Panc1 (cell line): ENCODE measurements at regions not wholly inside any gene's neighbourhood (a gene's known extent, or its start where the extent isn't known, plus 50 kb on each side); places are given as distances from the start of the nearest gene placed in this dataset.

Source experiments
- ATAC-seq: fragments of 200-7000 bp; cut with Tn5 transposase; 2 replicates; pipeline ENCODE4 v1.9.1; 2020; ENCODE audit warnings: mild to moderate bottlenecking, moderate library complexity
- BruUV-seq: library from RNA; stranded (reverse); fragments of 400-500 nt; replicated peaks from 2 replicates; lab custom pipeline; 2021; lab: Mats Ljungman, UMichigan
- CTCF ChIA-PET: fragments of 300-600 bp; sonication (Branson Sonifier 250); formaldehyde crosslinking; loops from one replicate; lab custom pipeline; 2022; ENCODE audit warnings: antibody characterized with exemption; lab: Charles Lee
- POLR2A ChIA-PET: fragments of 300-600 bp; sonication (Branson Sonifier 250); formaldehyde crosslinking; loops from one replicate; lab custom pipeline; 2022; ENCODE audit warnings: antibody characterized with exemption; lab: Charles Lee
- DNase-seq: peaks from one replicate; pipeline ENCODE4 v3.0.0-alpha.2; 2010; ENCODE audit warnings: low read depth, low spot score
- H3K27ac ChIP-seq: 2 replicates; pipeline ENCODE4 v1.5.1; 2011; ENCODE audit warnings: mild to moderate bottlenecking, low read length, inconsistent platforms
- H3K27me3 ChIP-seq: fragments of 200-500 bp; sonication (Bioruptor generic); 2 replicates; pipeline ENCODE4 v1.6.0; 2014; ENCODE audit warnings: low read length, inconsistent platforms; ENCODE audit not compliant: control insufficient read depth, insufficient read depth
- H3K36me3 ChIP-seq: fragments of 200-500 bp; sonication (Bioruptor generic); 2 replicates; pipeline ENCODE4 v1.5.1; 2014; ENCODE audit warnings: inconsistent platforms, mild to moderate bottlenecking, low read length, moderate library complexity; ENCODE audit not compliant: control insufficient read depth, insufficient read depth
- H3K4me1 ChIP-seq: 2 replicates; pipeline ENCODE4 v1.5.1; 2011; ENCODE audit warnings: inconsistent platforms, mild to moderate bottlenecking, low read length, moderate library complexity; ENCODE audit not compliant: control insufficient read depth, insufficient read depth
- H3K4me3 ChIP-seq, 2 experiments: 2 replicates each; pipeline ENCODE4 v1.5.1; 2011 to 2012; ENCODE audit warnings: low read depth in 2 of 2, low read length in 2 of 2, mild to moderate bottlenecking in 2 of 2, inconsistent platforms in 1 of 2, moderate library complexity in 1 of 2
- H3K9me3 ChIP-seq: fragments of 200-500 bp; sonication (Bioruptor generic); 2 replicates; pipeline ENCODE4 v1.5.1; 2014; ENCODE audit warnings: low read depth, mild to moderate bottlenecking, inconsistent platforms, low read length, moderate library complexity; ENCODE audit not compliant: control insufficient read depth, insufficient read depth
- POLR2AphosphoS5 ChIP-seq: IDR thresholded peaks from 2 replicates; pipeline ENCODE4 v1.6.1; 2012; ENCODE audit warnings: mild to moderate bottlenecking, low read depth, low read length, moderate library complexity
- SIN3A ChIP-seq: IDR thresholded peaks from 2 replicates; pipeline ENCODE4 v1.6.1; 2012; ENCODE audit warnings: low read depth, mild to moderate bottlenecking, low read length, moderate library complexity, borderline replicate concordance; ENCODE audit not compliant: insufficient read depth
- TCF7L2 ChIP-seq: IDR thresholded peaks from 2 replicates; pipeline ENCODE4 v1.6.1; 2011; ENCODE audit warnings: mild to moderate bottlenecking, low read depth, low read length, inconsistent platforms
- in situ Hi-C: cut with HindIII; loops from 2 replicates; pipeline ENCODE4 v1.10.0; 2016; ENCODE audit warnings: low sequenced_read_pairs, low pct_unique_long_range_greater_than_20kb
- intact Hi-C: fragments of 100-400 bp; cut with micrococcal nuclease; formaldehyde crosslinking; loops from one replicate; pipeline ENCODE4 v1.10.0; 2022; ENCODE audit not compliant: unreplicated experiment
- TF ChIP-seq, protein P1 (sequence below): fragments of 450-650 bp; IDR thresholded peaks from 2 replicates; pipeline ENCODE4 v1.5.1; 2017; ENCODE audit warnings: mild to moderate bottlenecking
- TF ChIP-seq, protein P2 (sequence below), 2 experiments: IDR thresholded peaks; 2 replicates each; pipeline ENCODE4 v1.6.1; 2011 to 2012; ENCODE audit warnings: low read depth in 2 of 2, control low read depth in 1 of 2, low read length in 1 of 2, mild to moderate bottlenecking in 1 of 2, moderate library complexity in 1 of 2; ENCODE audit not compliant: insufficient read depth in 1 of 2

DNA sequence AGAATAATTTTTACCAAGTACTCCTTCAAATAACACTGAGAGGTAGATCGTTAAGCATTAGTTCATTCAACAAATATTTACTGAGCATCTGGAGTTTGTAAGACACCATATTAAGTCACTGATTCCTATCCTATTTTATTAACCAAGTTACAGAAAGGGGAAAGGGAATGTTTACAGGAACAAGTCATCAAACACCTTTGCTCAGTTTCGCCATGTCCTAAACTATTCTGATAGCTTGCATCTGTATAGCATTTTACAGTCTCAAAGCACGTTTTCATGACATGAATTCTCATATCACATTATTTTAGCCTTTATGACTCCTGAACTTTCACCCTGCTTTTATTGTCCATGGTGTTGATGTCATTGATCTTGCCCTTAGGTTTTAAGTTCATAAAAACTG, 89.2 kb downstream of the AREG start:
- no peaks in the 10 kb centered on the region for H3K27me3 ChIP-seq
- H3K4me1 ChIP-seq = no peaks in the 10 kb centered on the region
- intact Hi-C loops (loop anchor here (10.0 kb wide), 1 partner anchor 141 kb away; no protein-coding TSS in a partner anchor), in situ Hi-C loops (no loop called here)
- no peaks in the 10 kb centered on the region for H3K9me3 ChIP-seq
- no peaks in the 10 kb centered on the region for H3K36me3 ChIP-seq
- TF ChIP-seq, protein P1, sequence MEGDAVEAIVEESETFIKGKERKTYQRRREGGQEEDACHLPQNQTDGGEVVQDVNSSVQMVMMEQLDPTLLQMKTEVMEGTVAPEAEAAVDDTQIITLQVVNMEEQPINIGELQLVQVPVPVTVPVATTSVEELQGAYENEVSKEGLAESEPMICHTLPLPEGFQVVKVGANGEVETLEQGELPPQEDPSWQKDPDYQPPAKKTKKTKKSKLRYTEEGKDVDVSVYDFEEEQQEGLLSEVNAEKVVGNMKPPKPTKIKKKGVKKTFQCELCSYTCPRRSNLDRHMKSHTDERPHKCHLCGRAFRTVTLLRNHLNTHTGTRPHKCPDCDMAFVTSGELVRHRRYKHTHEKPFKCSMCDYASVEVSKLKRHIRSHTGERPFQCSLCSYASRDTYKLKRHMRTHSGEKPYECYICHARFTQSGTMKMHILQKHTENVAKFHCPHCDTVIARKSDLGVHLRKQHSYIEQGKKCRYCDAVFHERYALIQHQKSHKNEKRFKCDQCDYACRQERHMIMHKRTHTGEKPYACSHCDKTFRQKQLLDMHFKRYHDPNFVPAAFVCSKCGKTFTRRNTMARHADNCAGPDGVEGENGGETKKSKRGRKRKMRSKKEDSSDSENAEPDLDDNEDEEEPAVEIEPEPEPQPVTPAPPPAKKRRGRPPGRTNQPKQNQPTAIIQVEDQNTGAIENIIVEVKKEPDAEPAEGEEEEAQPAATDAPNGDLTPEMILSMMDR = no peak
- TF ChIP-seq, protein P2, sequence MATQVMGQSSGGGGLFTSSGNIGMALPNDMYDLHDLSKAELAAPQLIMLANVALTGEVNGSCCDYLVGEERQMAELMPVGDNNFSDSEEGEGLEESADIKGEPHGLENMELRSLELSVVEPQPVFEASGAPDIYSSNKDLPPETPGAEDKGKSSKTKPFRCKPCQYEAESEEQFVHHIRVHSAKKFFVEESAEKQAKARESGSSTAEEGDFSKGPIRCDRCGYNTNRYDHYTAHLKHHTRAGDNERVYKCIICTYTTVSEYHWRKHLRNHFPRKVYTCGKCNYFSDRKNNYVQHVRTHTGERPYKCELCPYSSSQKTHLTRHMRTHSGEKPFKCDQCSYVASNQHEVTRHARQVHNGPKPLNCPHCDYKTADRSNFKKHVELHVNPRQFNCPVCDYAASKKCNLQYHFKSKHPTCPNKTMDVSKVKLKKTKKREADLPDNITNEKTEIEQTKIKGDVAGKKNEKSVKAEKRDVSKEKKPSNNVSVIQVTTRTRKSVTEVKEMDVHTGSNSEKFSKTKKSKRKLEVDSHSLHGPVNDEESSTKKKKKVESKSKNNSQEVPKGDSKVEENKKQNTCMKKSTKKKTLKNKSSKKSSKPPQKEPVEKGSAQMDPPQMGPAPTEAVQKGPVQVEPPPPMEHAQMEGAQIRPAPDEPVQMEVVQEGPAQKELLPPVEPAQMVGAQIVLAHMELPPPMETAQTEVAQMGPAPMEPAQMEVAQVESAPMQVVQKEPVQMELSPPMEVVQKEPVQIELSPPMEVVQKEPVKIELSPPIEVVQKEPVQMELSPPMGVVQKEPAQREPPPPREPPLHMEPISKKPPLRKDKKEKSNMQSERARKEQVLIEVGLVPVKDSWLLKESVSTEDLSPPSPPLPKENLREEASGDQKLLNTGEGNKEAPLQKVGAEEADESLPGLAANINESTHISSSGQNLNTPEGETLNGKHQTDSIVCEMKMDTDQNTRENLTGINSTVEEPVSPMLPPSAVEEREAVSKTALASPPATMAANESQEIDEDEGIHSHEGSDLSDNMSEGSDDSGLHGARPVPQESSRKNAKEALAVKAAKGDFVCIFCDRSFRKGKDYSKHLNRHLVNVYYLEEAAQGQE (IDR thresholded peaks at IDR 0.05; ENCODE audit: insufficient read depth in 1 of 2, low read depth in 2 of 2, low read length in 1 of 2) = no peak
- TF ChIP-seq SIN3A (no peak), TCF7L2 (no peak), POLR2AphosphoS5 (no peak)
- H3K4me3 ChIP-seq = no peak overlapping the region
- no peak overlapping the region for H3K27ac ChIP-seq
- DNase-seq (no peak), ATAC-seq (no peak)
- ChIA-PET POLR2A (no interaction called here), CTCF (interaction anchor here (1.4 kb wide), 1 partner anchor 156 kb away, joined by 7 read pairs; no protein-coding TSS in a partner anchor)
- no TSS peak for BruUV-seq

DNA sequence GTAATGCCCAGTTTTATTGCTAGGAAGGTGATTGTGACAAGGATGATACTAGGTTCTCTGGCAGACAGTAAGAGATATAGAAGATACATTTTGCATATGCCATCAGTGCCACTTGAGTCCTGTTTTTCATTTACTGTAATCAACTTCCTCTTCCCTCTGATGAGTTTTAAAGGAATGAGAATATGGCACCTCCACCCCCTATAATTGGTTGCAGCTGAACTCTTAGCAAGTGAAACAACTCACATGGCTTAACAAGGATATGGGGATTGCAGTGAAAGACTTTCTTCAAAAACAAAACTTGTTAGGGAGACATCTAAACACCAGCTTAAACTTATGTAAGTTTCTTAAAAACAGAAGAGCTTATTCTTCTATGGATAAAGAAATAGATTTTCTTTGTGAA, 90.0 kb downstream of the AREG start:
- in situ Hi-C loops (no loop called here), intact Hi-C loops (loop anchor here (10.0 kb wide), 1 partner anchor 140 kb away; no protein-coding TSS in a partner anchor)
- no TSS peak for BruUV-seq
- DNase-seq (no peak), ATAC-seq (no peak)
- no peaks in the 10 kb centered on the region for H3K27me3 ChIP-seq
- no peak overlapping the region for H3K4me3 ChIP-seq
- H3K36me3 ChIP-seq = no peaks in the 10 kb centered on the region
- ChIA-PET CTCF (no interaction called here), POLR2A (no interaction called here)
- H3K9me3 ChIP-seq = no peaks in the 10 kb centered on the region
- no peak overlapping the region for H3K27ac ChIP-seq
- TF ChIP-seq, protein P2 (IDR thresholded peaks at IDR 0.05; ENCODE audit: insufficient read depth in 1 of 2, low read depth in 2 of 2, low read length in 1 of 2) = no peak
- TF ChIP-seq POLR2AphosphoS5 (no peak), SIN3A (no peak), TCF7L2 (no peak)
- TF ChIP-seq, protein P1 = no peak
- H3K4me1 ChIP-seq = no peaks in the 10 kb centered on the region
